ENCODE measurements at regions not wholly inside any gene's neighbourhood (a gene's known extent, or its start where the extent isn't known, plus 50 kb on each side); places are given as distances from the start of the nearest gene placed in this dataset.

DNA sequence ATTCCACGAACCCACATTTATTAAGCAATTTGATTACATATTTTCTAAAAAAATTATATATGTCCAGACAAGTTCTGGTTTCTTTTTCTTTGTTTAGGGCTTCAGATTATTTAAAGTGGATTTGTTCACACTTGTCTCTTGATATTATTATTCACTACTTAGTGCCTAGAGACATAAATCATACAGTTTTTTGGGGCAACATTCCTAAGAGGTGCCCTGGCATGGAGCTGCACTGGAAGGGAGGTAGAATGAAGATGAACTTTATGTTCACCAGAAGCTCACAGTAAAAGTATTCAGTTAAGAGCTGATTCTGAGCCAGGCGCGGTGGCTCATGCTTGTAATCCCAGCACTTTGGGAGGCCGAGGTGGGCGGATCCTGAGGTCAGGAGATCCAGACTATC, 762.7 kb upstream of the TMEFF2 start:
- TF ChIP-seq, protein P1, sequence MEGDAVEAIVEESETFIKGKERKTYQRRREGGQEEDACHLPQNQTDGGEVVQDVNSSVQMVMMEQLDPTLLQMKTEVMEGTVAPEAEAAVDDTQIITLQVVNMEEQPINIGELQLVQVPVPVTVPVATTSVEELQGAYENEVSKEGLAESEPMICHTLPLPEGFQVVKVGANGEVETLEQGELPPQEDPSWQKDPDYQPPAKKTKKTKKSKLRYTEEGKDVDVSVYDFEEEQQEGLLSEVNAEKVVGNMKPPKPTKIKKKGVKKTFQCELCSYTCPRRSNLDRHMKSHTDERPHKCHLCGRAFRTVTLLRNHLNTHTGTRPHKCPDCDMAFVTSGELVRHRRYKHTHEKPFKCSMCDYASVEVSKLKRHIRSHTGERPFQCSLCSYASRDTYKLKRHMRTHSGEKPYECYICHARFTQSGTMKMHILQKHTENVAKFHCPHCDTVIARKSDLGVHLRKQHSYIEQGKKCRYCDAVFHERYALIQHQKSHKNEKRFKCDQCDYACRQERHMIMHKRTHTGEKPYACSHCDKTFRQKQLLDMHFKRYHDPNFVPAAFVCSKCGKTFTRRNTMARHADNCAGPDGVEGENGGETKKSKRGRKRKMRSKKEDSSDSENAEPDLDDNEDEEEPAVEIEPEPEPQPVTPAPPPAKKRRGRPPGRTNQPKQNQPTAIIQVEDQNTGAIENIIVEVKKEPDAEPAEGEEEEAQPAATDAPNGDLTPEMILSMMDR (conservative IDR thresholded peaks at IDR 0.05; ENCODE audit: low read length): no peak
- TF ChIP-seq EZH2phosphoT487 (IDR thresholded peaks at IDR 0.05; ENCODE audit: borderline replicate concordance): no peak
